Peyer's patch (tissue), 4 donors: ENCODE measurements at regions not wholly inside any gene's neighbourhood (a gene's known extent, or its start where the extent isn't known, plus 50 kb on each side); places are given as distances from the start of the nearest gene placed in this dataset.

ENCODE experiments used
- CTCF ChIP-seq, 6 experiments: fragments of 450-650 bp in 4 of 6; fragments of 200-600 bp in 2 of 6; sonication (generic) in 1 of 6; IDR thresholded peaks; one replicate each; pipeline ENCODE4 v1.5.1; 2017 to 2019; ENCODE audit warnings: antibody characterized with exemption in 6 of 6, mild to moderate bottlenecking in 3 of 6, moderate library complexity in 1 of 6
- POLR2A ChIP-seq, 2 donors: fragments of 450-650 bp; IDR thresholded peaks; one replicate each; pipeline ENCODE4 v1.5.1; 2017; ENCODE audit warnings: antibody characterized with exemption in 2 of 2, mild to moderate bottlenecking in 2 of 2, moderate library complexity in 2 of 2

GRCh38 chr4:133808151-133808550, 393.4 kb downstream of the PABPC4L start:
- TF ChIP-seq CTCF (IDR thresholded peaks at IDR 0.05) (no peak), POLR2A (IDR thresholded peaks at IDR 0.05) (no peak)
